ENCODE measurements at regions not wholly inside any gene's neighbourhood (a gene's known extent, or its start where the extent isn't known, plus 50 kb on each side); places are given as distances from the start of the nearest gene placed in this dataset.
A peak's percentile ranks its signal among the peaks of the same experiment; 100 is the strongest.
"Not testable (repeated sequence)": the region's sequence is repeated elsewhere in the genome, so short reads cannot be mapped to it uniquely, and the experiment has no call there.

DNA sequence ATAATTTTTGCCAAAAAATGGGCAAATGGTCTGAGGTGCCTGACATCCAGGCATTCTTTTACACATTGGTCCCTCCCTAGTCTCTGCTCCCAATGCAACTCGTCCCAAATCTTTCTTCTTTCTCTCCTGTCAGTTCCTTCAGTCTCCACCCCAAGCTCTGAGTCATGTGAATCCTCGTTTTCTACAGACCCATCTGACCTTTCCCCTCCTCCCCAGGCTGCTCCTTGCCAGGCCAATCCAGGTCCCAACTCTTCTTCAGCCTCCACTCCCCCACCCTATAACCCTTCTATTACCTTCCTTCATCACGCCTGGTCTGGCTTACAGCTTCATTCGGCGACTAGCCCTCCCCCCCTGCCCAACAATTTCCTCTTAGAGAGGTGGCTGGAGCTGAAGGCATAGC, 55.3 kb downstream of the BBS10 start:
- DNase-seq (ENCODE audit: low read depth) = not testable (repeated sequence)

DNA sequence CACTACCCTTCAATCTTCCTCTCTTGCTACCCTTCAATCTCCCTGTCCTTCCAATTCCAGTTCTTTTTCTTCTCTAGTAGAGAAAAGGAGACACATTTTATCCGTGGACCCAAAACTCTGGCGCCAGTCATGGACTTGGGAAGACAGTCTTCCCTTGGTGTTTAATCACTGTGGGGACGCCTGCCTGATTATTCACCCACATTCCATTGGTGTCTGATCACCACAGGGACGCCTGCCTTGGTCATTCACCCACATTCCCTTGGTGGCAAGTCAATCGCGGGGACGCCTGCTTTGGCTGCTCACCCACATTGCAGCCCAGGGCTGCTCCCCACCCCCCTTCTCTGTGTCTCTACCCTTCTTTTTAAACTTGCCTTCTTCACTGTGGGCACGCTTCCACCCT, 55.9 kb downstream of the BBS10 start:
- DNase-seq (ENCODE audit: low read depth) = not testable (repeated sequence)

DNA sequence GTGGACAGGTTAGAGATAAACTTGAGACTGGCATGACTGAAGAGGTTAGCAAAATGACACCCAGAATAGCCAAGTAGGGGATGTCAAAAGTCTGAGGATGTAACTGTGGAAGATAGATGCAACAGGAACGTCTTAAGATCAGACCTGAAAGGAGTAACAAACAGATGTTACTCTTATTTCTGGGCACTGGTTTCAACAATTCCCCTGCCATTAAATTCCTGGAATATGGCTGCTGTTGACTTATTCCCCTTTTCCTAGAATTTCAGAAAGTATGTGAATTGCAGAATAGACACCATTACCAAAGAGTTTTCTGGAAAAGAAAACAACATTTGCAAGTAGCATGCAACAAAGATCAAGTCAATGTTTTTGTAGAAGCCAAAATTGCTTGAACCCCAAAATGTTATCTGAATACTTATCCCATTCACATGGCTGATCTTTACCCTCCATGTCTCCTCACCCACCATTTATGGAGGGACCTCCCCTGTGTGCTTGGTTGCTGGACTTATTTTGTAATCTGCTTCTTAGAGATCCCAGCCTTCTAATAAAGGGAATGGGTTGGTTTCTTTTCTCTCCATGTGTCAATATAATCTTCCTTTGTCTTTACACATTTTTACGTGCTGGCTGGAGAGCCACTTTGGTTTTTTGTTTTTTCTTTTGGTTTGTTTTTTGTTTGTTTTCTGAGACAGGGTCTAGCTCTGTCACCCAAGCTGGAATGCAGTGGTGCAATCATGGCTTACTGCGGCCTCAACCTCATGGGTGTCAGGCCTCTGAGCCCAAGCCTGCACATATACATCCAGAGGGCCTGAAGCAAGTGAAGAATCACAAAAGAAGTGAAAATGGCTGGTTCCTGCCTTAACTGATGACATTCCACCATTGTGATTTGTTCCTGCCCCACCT, 57.0 kb downstream of the BBS10 start:
- DNase-seq (ENCODE audit: low read depth) = no peak

DNA sequence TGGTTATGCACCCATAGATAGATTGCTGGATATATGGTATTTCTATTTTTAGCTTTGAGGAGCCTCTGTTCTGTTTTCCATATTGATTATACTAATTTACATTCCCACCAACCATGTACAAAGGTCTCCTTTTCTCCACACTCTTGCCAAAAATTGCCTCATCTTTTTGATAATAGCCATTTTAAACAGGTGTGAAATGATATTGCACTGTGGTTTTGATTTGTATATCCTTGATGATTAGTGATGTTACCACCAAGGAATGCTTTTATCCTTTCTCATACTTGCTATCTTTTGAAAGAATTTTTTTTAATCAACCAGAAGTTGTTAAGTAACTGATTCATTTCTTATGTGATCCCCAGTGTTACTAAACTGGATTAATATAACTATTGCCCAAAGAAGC, 60.0 kb downstream of the BBS10 start:
- DNase-seq (ENCODE audit: low read depth) = no peak

DNA sequence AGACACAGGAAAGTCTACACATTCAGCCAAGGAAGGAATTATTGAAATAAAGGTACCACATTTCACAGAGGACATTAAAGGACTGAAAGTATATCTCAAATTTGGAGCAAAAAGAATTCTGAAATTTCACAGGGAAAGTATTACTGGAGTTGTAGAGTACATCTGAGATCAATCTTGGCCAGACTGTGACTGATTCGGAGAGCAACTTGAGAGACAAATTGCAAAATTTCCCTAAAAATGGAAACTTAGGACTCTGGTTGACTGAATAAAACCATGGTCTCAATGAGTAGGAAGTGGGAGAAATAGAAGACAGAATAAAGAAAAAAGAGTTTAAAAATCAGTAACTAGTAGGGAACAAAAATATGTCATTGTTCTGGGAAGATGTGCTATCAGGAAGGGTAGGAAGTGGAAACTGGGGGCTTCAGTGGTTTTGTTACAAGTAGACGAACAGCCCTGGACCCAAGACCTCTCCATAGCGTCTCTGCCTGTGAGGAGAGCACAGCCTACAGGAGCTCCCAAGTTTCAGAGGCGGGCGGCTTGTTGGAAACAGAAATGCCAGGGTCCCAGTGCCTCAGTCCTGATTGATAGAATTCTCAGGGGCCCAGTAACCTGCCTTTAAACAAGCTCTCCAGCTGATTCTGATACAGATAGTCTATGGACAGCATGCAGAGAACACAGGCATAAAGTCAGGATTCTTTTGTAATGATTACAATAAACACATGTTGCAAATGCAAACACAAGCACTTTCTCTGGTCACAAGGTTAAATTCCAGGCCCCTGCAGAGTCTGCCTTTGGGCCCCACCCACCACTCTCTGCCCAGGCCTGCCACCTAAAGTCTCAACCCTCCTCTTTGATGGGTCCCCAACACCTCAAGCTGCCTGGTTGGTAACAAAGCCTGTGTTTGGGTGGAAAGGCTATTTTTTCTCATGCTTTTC, 63.1 kb downstream of the BBS10 start:
- no peak for DNase-seq (ENCODE audit: low read depth)

DNA sequence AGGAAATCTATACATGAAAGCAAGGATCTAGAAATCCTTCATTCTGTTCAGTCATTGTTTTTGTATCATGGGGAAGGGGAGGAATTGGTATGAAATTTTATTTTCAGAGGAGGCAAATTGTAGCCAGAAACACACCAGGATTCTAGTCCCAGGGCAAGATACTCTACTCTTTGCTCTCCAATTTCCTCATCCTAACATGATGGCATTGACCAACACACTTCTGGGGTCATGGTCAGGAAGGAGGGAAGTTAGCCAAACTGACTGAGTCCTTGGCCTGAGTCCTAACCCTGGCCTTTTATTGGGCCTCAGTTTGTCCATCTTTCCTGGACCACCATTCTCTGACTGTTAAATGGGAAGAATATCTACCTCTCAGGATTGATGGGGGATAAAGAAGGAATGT, 65.5 kb downstream of the BBS10 start:
- no peak for DNase-seq (ENCODE audit: low read depth)

DNA sequence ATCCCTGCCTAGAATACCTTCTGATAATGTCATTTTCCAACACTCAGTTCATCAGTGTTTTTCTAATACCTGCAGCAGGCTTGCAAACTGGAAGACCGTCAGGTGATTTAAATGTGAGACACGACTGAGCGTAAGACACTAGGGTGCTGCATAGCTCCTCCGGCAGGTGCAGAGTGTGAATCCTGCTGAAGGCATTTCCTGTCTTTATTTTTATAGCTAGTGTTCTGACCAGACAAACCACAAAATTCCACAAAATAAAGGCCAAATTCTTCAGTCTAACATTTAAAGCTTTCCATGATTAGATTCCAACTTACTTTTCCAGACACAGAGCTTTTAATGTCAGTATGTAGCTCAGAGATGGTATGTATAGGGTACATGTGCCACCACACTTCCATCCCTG, 70.7 kb downstream of the BBS10 start:
- DNase-seq (ENCODE audit: low read depth) = no peak

DNA sequence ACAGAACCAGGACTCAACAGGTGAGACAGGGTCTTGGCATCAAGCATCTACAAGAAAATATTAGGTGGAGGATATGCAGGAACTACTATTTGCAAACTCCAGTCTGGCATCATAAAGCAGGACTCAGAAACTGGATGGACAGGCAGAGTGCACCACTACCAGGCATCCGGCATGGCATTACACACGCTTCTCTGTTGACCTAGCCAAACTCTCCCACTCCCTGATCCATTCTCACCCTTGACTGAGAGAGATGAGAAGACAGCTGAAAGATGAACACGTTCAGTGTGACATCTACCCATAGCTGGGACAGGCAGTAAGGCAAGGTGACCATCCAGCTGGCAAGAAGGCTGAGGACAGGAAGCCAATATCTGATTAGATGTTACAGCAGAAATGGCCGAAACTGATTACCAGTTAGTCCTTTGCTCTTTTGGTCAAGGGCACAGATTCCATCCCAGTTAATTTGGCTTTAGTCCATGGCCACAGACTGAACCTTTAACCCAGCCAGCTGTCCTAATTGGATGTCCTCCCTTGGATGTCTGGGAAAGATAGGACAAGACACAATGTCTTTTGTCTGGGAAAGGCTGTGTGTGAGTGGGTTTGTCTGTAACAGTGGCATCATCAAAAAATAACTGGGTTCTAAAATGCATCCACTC, 71.6 kb downstream of the BBS10 start:
- DNase-seq (ENCODE audit: low read depth) = no peak

DNA sequence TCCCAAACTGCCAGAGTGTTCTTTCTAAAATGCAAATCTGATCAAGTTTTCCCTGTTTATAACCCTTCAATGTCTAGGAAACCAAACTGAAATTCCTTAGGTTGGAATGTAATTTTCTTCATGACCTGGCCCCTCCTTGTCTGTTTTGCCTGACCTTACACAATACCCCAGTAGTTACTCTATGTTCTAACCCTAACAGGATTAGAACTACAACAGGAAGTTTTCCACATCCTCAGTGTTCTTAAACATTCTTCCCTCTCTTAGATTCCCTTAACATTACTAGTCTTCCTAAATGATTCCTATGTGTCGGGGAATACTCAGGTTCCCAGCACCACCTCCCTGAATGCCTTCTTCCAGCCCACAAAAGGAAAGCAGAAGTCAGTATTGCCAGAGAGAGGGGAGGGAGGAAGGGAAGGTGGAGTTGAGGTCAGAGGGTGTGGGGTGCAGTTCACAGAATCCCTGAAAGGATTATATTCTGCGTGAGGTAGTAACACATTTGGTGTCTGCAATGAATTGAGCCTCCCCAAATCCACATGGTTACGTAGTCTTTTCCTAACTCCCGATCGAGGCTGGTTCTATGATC, 72.6 kb downstream of the BBS10 start:
- no peak for DNase-seq (ENCODE audit: low read depth)

DNA sequence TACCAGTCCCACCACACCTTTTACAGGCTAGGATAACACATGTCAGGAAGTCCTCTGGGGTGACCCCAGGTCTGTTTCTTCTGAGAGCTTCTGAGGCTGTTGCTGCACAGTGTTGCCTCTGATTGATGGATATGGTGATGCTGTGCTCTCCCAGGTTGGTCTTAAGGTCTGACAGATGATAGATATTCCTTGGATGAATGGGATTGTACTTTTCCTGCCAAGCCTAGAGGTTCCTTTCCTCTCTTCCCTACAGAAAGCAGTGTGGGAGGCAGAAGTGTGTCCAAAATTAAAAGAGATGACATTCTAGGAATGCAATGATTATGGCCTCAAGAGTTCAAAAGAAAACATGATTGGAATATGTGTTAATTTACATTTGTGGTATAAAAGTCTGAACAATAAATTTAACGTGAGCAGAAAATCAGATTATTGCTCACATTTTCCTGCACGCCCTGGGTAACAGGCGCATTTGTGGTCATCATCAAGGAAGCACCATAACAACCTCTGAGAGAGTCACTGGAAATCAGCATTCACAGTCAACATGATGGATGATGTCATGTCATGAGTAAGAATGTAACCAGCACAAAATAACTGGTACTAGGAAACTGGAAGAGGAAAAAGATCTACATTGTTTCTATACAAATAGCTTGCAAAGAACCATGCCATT, 73.7 kb downstream of the BBS10 start:
- DNase-seq (ENCODE audit: low read depth) = peak; percentile 1

DNA sequence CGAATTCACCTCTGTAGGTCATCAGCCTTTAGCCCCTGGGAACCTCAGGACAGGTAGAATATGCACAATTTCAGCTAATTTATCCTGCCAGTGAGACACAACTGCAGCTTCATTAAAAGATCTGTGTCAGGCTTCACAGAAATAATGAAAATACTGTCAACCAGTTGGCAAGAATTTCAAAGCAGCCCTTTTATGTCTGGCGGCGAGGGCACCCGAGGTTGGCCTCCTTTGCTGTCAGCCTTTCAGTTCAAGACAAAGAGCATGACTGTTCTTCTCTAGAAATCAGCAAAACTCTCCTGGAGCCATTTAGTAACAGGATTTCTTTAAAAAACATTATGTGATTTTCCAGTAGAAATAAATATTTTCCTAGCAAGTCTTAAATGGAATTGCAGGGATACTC, 75.9 kb downstream of the BBS10 start:
- no peak for DNase-seq (ENCODE audit: low read depth)

DNA sequence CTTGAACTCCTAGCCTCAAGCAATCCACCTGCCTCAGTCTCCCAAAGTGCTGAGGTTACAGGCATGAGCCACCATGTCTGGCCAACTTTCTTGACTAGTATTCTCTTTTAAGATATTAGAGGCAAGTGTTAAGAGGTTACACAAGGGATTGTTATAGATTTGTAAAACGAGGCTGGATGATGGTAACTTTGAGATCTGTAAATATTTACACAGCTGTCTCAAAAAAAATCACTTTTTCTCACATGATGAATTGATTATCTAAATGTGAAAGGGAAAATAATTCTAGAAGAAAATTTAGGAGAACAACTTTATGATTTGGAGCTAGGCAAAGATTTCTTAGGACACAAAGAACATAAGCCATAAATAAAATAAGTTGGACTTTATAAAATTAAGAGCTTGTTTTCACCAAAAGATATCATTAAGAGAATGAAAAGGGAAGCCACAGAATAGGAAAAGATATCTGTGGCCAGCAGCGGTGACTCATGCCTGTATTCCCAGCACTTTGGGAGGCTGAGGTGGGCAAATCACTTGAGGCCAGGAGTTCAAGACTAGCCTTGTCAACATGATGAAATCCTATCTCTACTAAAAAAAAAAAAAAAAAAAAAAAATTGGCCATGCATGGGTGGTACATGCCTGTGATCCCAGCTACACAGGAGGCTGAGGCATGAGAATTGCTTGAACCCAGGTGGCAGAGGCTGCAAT, 77.4 kb downstream of the BBS10 start:
- no peak for DNase-seq (ENCODE audit: low read depth)

DNA sequence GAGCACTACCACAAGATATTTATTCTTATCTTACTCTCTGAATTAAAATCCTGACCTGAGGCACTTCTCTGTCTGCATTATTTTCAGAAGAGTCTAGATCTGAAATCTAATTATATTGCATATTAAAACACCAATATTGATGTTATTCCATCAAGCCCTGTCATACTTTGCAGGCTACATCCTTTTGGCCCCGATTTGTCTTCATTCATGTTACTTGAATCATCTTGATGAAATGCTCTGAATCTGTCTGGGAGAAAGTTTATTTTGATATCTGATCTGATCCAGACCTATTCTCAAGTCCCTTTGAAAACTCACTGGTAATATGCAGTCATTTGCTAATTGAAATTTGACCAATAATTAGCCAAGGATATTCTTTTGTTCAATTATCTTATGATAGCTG, 79.9 kb downstream of the BBS10 start:
- DNase-seq (ENCODE audit: low read depth) = no peak

DNA sequence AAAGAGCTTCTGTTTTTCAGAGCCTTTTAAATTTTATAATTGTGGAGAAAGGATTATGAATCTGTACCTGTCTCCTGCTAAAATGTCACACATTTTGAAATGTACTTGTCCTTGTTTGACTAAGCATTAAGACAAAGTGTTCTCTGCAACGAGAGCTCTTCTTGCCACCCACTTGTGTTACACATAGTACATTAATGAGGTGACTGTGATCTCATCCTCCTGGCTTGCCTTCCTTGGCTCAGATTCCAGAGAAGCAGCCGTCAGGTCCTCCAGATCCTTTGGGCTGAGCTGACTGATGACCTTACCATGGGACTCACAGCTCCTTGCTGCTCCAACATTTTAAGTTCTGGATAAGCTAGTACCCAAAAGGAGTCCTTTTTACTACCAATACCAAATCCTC, 81.4 kb downstream of the BBS10 start:
- DNase-seq (ENCODE audit: low read depth) = no peak

DNA sequence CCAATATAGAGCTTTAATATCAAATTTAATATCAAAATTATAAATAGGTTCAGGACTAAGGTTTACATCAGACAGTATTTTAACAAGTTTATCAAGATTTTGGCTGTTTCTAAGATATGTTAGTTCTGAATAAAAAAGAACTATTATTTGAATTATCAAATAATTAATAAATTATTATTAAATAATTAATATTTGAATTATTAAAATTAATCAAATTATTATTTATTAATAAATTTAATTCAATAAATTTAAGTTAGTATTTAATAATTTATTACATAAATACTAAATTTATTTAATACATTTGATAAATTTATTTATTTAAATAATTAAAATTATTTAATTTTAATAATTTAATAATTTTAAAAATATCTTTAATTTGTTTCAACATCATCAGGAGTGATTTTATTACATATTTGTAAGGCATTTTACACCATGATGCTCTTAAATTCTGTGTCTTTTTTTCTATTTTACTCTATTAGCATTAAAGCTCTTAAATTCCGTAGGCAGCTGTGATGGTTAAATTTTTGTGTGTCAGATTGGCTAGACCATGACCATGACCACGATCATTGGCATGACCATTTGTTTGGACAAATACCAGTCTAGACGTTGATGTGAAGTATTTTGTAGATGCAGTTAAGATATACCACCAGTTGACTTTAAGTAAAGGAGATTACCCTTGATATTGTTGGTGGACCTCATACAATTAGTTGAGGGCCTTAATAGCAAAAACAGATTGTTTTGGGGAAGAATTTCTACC, 82.6 kb downstream of the BBS10 start:
- DNase-seq (ENCODE audit: low read depth) = no peak

DNA sequence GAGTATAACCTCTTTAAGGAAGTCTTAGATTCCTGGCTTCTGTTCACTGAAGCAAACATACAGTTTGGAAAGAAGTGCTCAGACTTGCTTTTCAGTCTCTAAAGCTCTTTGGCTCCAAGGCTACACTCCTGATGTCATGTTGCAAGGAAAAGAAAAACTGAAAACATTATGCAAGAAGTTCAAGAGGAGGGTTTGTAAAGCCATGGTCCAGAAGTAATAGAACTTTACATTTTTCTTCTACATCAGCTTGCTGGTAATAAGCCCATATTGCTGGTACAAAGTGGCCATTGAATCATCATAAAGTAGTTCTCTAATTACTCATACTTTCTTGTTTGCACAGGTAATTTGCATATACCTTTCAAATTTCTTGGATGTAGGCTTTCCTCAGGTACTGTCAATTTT, 83.6 kb downstream of the BBS10 start:
- no peak for DNase-seq (ENCODE audit: low read depth)

DNA sequence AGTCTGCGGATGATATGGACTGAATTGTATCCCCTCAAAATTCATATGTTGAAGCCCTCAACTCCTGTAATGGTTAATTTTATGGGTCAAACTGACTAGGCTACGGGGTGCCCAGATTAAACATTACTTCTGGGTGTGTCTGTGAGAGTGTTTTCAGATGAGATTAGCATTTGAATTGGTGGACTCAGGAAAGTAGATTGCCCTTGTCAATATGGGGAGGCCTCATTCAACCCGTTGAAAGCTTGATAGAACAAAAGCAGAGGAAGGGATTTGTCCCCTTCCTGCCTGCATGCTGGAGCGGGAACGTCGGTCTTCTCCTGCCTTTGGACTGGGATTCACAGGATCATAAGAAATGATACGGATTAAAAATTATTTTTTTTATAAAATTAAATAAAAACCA, 84.5 kb downstream of the BBS10 start:
- no peak for DNase-seq (ENCODE audit: low read depth)

DNA sequence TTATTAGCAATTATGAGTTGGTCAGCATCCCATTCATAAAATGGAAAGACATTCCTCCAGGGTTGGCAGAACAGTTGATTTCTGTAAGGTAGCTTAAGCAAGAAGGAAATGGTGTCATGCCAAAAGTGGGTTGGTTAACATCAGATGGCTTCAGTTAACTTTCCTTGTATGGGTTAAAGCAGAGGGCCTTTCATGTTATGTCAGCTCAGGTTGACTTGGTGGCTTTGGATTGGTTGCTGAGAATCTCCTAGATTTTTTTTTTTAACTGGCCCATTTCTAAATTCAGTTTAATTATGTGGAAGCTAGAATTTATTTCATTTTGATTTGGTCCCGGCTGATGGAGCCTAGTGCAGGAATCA, 87.8 kb downstream of the BBS10 start:
- no peak for DNase-seq (ENCODE audit: low read depth)

DNA sequence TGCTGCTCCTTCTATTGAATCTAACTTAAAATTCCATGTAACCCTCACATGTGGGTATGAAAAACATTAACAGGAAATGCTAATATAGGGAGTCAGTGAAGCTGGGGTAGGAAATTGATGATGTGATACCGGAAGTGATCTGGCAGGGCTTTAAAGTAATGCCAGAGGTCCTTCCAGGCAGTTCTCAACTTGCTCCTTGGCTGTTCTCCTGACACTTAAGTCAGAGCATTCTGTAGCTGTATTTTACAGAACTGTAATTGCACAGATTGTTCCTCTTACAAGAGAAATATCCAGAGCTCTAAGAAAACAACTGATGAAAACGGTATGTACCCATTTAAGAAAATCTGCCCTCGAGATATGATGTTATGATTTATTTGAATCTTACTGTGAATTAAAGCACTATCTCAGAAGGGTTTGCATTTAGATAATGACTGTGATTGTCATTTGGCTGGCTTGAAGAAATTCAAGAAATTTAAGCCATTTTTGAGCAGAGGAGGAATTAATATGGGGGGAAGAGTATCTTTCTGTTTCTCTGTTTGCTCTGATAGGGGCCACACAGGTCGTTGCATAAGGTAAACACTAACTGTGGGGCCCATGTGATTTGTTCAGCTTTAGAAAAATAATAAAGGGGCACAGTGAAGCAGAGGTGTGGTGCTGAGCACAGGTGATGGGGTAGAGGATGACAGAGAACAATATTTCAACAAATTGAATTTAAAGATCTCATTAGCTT, 88.4 kb downstream of the BBS10 start:
- no peak for DNase-seq (ENCODE audit: low read depth)

DNA sequence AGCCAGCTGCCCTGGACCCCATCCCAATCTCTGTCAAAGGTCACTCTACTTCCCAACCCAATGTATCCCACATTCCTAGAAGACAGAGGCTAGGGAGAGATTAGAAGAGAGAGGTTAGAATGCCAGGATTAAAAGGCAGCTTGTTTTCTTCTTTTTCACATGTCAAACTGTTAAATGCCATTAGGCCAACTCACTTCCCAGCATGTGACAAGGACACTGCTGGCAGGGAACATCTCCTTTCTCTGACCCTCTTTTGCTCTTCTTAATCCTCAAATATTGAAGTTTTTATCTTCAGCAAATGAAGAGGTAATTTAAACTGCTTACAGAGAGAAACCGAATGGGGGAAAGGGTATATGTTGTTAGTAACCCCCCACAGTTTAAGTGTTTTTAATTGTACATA, 89.1 kb downstream of the BBS10 start:
- no peak for DNase-seq (ENCODE audit: low read depth)
